Peyer's patch (tissue), 4 donors: ENCODE measurements at regions not wholly inside any gene's neighbourhood (a gene's known extent, or its start where the extent isn't known, plus 50 kb on each side); places are given as distances from the start of the nearest gene placed in this dataset.
A peak's percentile ranks its signal among the peaks of the same experiment; 100 is the strongest.

Source experiments
- DNase-seq, 3 donors: peaks; one replicate each; pipeline ENCODE4 v3.0.0-alpha.2; 2017 to 2019
- H3K27ac ChIP-seq, 4 donors: fragments of 200-600 bp; sonication (generic); one replicate each; pipeline ENCODE4 v1.5.1; 2016 to 2019
- H3K27me3 ChIP-seq, 2 donors: fragments of 200-600 bp; sonication (generic); one replicate each; pipeline ENCODE4 v1.5.1; 2019
- H3K36me3 ChIP-seq, 3 donors: fragments of 200-600 bp; sonication (generic); one replicate each; pipeline ENCODE4 v1.5.1; 2016 to 2019
- H3K4me1 ChIP-seq, 4 donors: fragments of 200-600 bp; sonication (generic); one replicate each; pipeline ENCODE4 v1.5.1; 2016 to 2019
- H3K4me3 ChIP-seq, 4 donors: fragments of 200-600 bp; sonication (generic); 1 replicate in 3 of 4; 2 replicates in 1 of 4; pipeline ENCODE4 v1.5.1; 2016 to 2019; ENCODE audit warnings: mild to moderate bottlenecking in 1 of 4
- H3K9me3 ChIP-seq, 4 donors: fragments of 200-600 bp; sonication (generic); one replicate each; pipeline ENCODE4 v1.5.1; 2016 to 2019; ENCODE audit warnings: mild to moderate bottlenecking in 1 of 4
- CTCF ChIP-seq, 6 experiments: fragments of 450-650 bp in 4 of 6; fragments of 200-600 bp in 2 of 6; sonication (generic) in 1 of 6; IDR thresholded peaks; one replicate each; pipeline ENCODE4 v1.5.1; 2017 to 2019; ENCODE audit warnings: antibody characterized with exemption in 6 of 6, mild to moderate bottlenecking in 3 of 6, moderate library complexity in 1 of 6
- POLR2A ChIP-seq, 2 donors: fragments of 450-650 bp; IDR thresholded peaks; one replicate each; pipeline ENCODE4 v1.5.1; 2017; ENCODE audit warnings: antibody characterized with exemption in 2 of 2, mild to moderate bottlenecking in 2 of 2, moderate library complexity in 2 of 2

- Histone ChIP-seq H3K4me1 (peaks cover 0 to 17% (median 4%) of the 10 kb centered on the region in 4 donors), H3K4me3 (no peak overlapping the region), H3K36me3 (no peaks in the 10 kb centered on the region), H3K27me3 (no peaks in the 10 kb centered on the region), H3K27ac (peak overlapping the region; percentile 47 to 77 (median 59)), H3K9me3 (no peaks in the 10 kb centered on the region)
- no peak for TF ChIP-seq CTCF (IDR thresholded peaks at IDR 0.05)
- TF ChIP-seq POLR2A (IDR thresholded peaks at IDR 0.05) = no peak
- no peak for DNase-seq
Measured at GRCh38 chr11:128303383-128303782, 284.0 kb downstream of the ETS1 start.

- TF ChIP-seq POLR2A (IDR thresholded peaks at IDR 0.05) = peak; percentile 45 to 65
- TF ChIP-seq CTCF (IDR thresholded peaks at IDR 0.05) = peak in 3 of 6 experiments; percentile 13 to 33 (median 19)
- Histone ChIP-seq H3K4me1 (peaks cover 0 to 25% (median 8%) of the 10 kb centered on the region in 4 donors), H3K36me3 (no peaks in the 10 kb centered on the region), H3K9me3 (no peaks in the 10 kb centered on the region), H3K27me3 (no peaks in the 10 kb centered on the region), H3K4me3 (peak overlapping the region; percentile 6 to 20 (median 17)), H3K27ac (peak overlapping the region; percentile 59 to 79 (median 74))
- peak in 2 of 3 donors; percentile 71 to 84 for DNase-seq
Measured at GRCh38 chr11:128302425-128303186, 284.8 kb downstream of the ETS1 start.

DNA sequence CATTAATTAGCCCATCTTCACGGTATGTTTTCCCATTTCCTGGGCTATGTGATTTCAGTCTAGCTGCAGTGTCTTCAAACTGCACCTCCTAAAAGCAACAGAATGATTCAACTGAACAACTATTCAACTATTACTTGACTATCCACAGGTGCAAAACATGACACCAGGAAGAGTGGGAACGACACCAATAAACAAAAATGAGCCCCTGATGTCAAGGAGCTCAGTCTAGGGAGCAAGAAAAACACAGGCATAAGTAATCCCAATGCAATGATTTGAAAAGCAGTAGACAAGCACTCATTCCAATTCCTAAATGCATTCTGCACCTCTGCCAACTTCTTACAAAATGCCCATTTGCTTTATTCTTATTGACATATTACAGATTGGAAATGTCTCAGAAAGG lies 285.6 kb downstream of the ETS1 start:
- TF ChIP-seq POLR2A (IDR thresholded peaks at IDR 0.05) = no peak
- TF ChIP-seq CTCF (IDR thresholded peaks at IDR 0.05) = no peak
- H3K27ac ChIP-seq = peak overlapping the region; percentile 59 to 79 (median 74)

GRCh38 chr11:128300785-128301184 lies 286.6 kb downstream of the ETS1 start:
- no peaks in the 10 kb centered on the region for H3K9me3 ChIP-seq
- H3K27ac ChIP-seq = peak overlapping the region in 3 of 4 donors; percentile 59 to 77 (median 71)
- peaks cover 0 to 19% (median 10%) of the 10 kb centered on the region in 4 donors for H3K4me1 ChIP-seq
- no peak for DNase-seq
- no peak overlapping the region for H3K4me3 ChIP-seq
- H3K36me3 ChIP-seq = no peaks in the 10 kb centered on the region
- TF ChIP-seq CTCF (IDR thresholded peaks at IDR 0.05) (no peak), POLR2A (IDR thresholded peaks at IDR 0.05) (no peak)
- H3K27me3 ChIP-seq = no peaks in the 10 kb centered on the region

More for the DNA sequence above, 285.6 kb downstream of the ETS1 start:
- Histone ChIP-seq H3K9me3 (no peaks in the 10 kb centered on the region), H3K36me3 (no peaks in the 10 kb centered on the region), H3K4me1 (peaks cover 0 to 25% (median 10%) of the 10 kb centered on the region in 4 donors), H3K27me3 (no peaks in the 10 kb centered on the region), H3K4me3 (peak overlapping the region; percentile 6 to 20 (median 17))
- no peak for DNase-seq

GRCh38 chr11:128299132-128299726 lies 288.1 kb downstream of the ETS1 start:
- Histone ChIP-seq H3K4me1 (peaks cover 0 to 19% (median 7%) of the 10 kb centered on the region in 4 donors), H3K9me3 (no peaks in the 10 kb centered on the region), H3K27ac (peak overlapping the region; percentile 6 to 59 (median 53)), H3K36me3 (no peaks in the 10 kb centered on the region), H3K4me3 (no peak overlapping the region), H3K27me3 (no peaks in the 10 kb centered on the region)
- DNase-seq = no peak
- TF ChIP-seq POLR2A (IDR thresholded peaks at IDR 0.05) = no peak
- TF ChIP-seq CTCF (IDR thresholded peaks at IDR 0.05) = no peak
